CD14-positive monocyte (primary cell): ENCODE measurements at regions not wholly inside any gene's neighbourhood (a gene's known extent, or its start where the extent isn't known, plus 50 kb on each side); places are given as distances from the start of the nearest gene placed in this dataset.

Experiments
- DNase-seq, 3 donors: peaks; one replicate each; pipeline ENCODE4 v3.0.0-alpha.2; 2011 to 2022
- H2AFZ ChIP-seq: 2 replicates; pipeline ENCODE4 v1.6.0; 2012; ENCODE audit warnings: mild to moderate bottlenecking, low read depth, low read length, inconsistent platforms; ENCODE audit not compliant: insufficient read depth, poor library complexity, severe bottlenecking
- H3K27ac ChIP-seq, 2 donors: 1 replicate in 1 of 2; 2 replicates in 1 of 2; pipeline ENCODE4 v1.5.1; 2012 to 2013; ENCODE audit warnings: low read length in 2 of 2, control low read depth in 1 of 2, inconsistent platforms in 1 of 2, low read depth in 1 of 2, mild to moderate bottlenecking in 1 of 2
- H3K27me3 ChIP-seq, 2 donors: one replicate each; pipeline versions ENCODE4 v1.6.0 to v1.6.1; 2011 to 2013; ENCODE audit warnings: low read length in 2 of 2; ENCODE audit not compliant: control insufficient read depth in 2 of 2, insufficient read depth in 2 of 2
- H3K36me3 ChIP-seq, 2 donors: replicated peaks in 1 of 2; 1 replicate in 1 of 2; 2 replicates in 1 of 2; pipeline versions ENCODE4 v1.5.1 to v1.6.1; 2012 to 2013; ENCODE audit warnings: low read length in 2 of 2, control low read depth in 1 of 2, inconsistent platforms in 1 of 2, mild to moderate bottlenecking in 1 of 2; ENCODE audit not compliant: insufficient read depth in 2 of 2, control insufficient read depth in 1 of 2
- H3K4me1 ChIP-seq, 2 donors: 1 replicate in 1 of 2; 2 replicates in 1 of 2; pipeline versions ENCODE4 v1.5.1 to v1.6.1; 2012 to 2013; ENCODE audit warnings: low read length in 2 of 2, control low read depth in 1 of 2, inconsistent platforms in 1 of 2, mild to moderate bottlenecking in 1 of 2, moderate library complexity in 1 of 2; ENCODE audit not compliant: insufficient read depth in 2 of 2, control insufficient read depth in 1 of 2
- H3K4me2 ChIP-seq: replicated peaks from 2 replicates; pipeline ENCODE3; 2012; ENCODE audit warnings: low read length, moderate library complexity, mild to moderate bottlenecking; ENCODE audit not compliant: poor library complexity, severe bottlenecking; ENCODE audit errors: extremely low read depth
- H3K4me3 ChIP-seq, 3 experiments: fragments of 200-600 bp in 1 of 3; sonication (generic) in 1 of 3; replicated peaks in 1 of 3; 1 replicate in 2 of 3; 2 replicates in 1 of 3; pipeline ENCODE4 v1.5.1; 2011 to 2013; ENCODE audit warnings: low read length in 3 of 3, mild to moderate bottlenecking in 3 of 3, control low read depth in 2 of 3, low read depth in 2 of 3, inconsistent platforms in 1 of 3, moderate library complexity in 1 of 3
- H3K79me2 ChIP-seq: 2 replicates; pipeline ENCODE4 v1.6.0; 2012; ENCODE audit warnings: mild to moderate bottlenecking, control low read depth, inconsistent platforms, low read length, moderate library complexity; ENCODE audit not compliant: insufficient read depth
- H3K9ac ChIP-seq: 2 replicates; pipeline ENCODE4 v1.6.0; 2017; ENCODE audit warnings: low read length, mild to moderate bottlenecking; ENCODE audit not compliant: insufficient read depth, poor library complexity, severe bottlenecking
- H3K9me3 ChIP-seq, 2 donors: replicated peaks in 1 of 2; 1 replicate in 1 of 2; 2 replicates in 1 of 2; pipeline versions ENCODE4 v1.5.1 to v1.6.1; 2012 to 2013; ENCODE audit warnings: low read length in 2 of 2, control low read depth in 1 of 2; ENCODE audit not compliant: control insufficient read depth in 1 of 2, insufficient read depth in 1 of 2
- H4K20me1 ChIP-seq: 2 replicates; pipeline ENCODE4 v1.6.0; 2012; ENCODE audit warnings: mild to moderate bottlenecking, low read length, control low read depth, moderate library complexity; ENCODE audit not compliant: insufficient read depth
- H3K27ac Mint-ChIP-seq, 7 donors: one replicate each; pipeline ENCODE4 v1.8.0; 2020; ENCODE audit warnings: mild to moderate bottlenecking in 7 of 7, mixed read lengths in 7 of 7, moderate library complexity in 6 of 7, inconsistent platforms in 2 of 7
- H3K27me3 Mint-ChIP-seq, 3 donors: one replicate each; pipeline ENCODE4 v1.8.0; 2021 to 2022; ENCODE audit warnings: low read depth in 3 of 3, mild to moderate bottlenecking in 3 of 3, mixed read lengths in 3 of 3, moderate library complexity in 3 of 3, inconsistent platforms in 1 of 3
- H3K36me3 Mint-ChIP-seq, 2 donors: one replicate each; pipeline ENCODE4 v1.8.0; 2020; ENCODE audit warnings: mixed read lengths in 2 of 2, inconsistent platforms in 1 of 2, mild to moderate bottlenecking in 1 of 2
- H3K4me1 Mint-ChIP-seq: one replicate; pipeline ENCODE4 v1.8.0; 2020; ENCODE audit warnings: mild to moderate bottlenecking, mixed read lengths
- H3K4me3 Mint-ChIP-seq, 2 donors: one replicate each; pipeline ENCODE4 v1.8.0; 2020; ENCODE audit warnings: mild to moderate bottlenecking in 2 of 2, mixed read lengths in 2 of 2, moderate library complexity in 1 of 2
- H3K9me3 Mint-ChIP-seq, 7 donors: one replicate each; pipeline ENCODE4 v1.8.0; 2020 to 2022; ENCODE audit warnings: mixed read lengths in 7 of 7, mild to moderate bottlenecking in 6 of 7, moderate library complexity in 6 of 7, inconsistent platforms in 2 of 7
- WGBS: methylation state at CpG from one replicate; pipeline ENCODE4 v1.1.5; 2013; ENCODE audit warnings: missing lambda C conversion rate; ENCODE audit not compliant: insufficient coverage; 5-methylcytosine and 5-hydroxymethylcytosine counted together
- intact Hi-C, 2 donors: fragments of 100-400 bp; cut with micrococcal nuclease; formaldehyde crosslinking; loops; one replicate each; pipeline versions ENCODE4 v1.15.0 to v1.15.1; 2023
- TF ChIP-seq, protein P1 (sequence below): fragments of 200-600 bp; IDR thresholded peaks from one replicate; pipeline ENCODE4 v1.8.0; 2022; ENCODE audit warnings: antibody characterized with exemption, mild to moderate bottlenecking

DNA sequence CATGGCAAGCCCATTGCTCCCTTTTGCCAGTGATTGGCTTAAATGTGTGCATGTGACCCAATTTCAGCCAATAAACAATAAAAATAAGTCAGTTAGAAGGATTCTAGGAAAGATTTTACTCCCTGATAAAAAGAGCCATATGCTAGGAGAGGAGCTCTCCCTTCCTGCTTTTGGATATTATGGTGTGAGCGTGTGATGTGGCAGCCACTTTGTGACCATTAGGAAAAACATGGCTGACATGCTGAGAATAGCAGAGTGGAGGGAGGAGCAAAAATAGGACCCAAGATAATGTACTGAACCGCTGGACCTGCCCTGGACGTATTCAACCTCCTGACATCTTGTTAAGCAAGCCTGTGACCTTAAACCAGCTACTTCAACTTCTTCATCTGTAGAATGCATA is 160.6 kb upstream of the MLN start:
- no peak for DNase-seq
- no CpG with 5 or more reads among the region's 3 CpGs for WGBS
- Histone ChIP-seq H3K9ac (no peak overlapping the region), H3K27me3 (peaks cover 0 to 4% of the 10 kb centered on the region in 2 donors), H3K36me3 (no peaks in the 10 kb centered on the region), H3K9me3 (peaks cover 0 to 5% of the 10 kb centered on the region in 2 donors), H3K27ac (no peak overlapping the region), H3K4me1 (no peaks in the 10 kb centered on the region), H3K79me2 (no peaks in the 10 kb centered on the region), H4K20me1 (no peaks in the 10 kb centered on the region), H3K4me3 (no peak overlapping the region), H3K4me2 (no peak overlapping the region), H2AFZ (no peak overlapping the region)
- intact Hi-C loops = no loop called here
- H3K9me3 Mint-ChIP-seq = peaks cover 0 to 18% (median 8%) of the 10 kb centered on the region in 7 donors
- peaks cover 18 to 23% (median 22%) of the 10 kb centered on the region in 3 donors for H3K27me3 Mint-ChIP-seq
- H3K4me3 Mint-ChIP-seq = no peak overlapping the region
- TF ChIP-seq, protein P1, sequence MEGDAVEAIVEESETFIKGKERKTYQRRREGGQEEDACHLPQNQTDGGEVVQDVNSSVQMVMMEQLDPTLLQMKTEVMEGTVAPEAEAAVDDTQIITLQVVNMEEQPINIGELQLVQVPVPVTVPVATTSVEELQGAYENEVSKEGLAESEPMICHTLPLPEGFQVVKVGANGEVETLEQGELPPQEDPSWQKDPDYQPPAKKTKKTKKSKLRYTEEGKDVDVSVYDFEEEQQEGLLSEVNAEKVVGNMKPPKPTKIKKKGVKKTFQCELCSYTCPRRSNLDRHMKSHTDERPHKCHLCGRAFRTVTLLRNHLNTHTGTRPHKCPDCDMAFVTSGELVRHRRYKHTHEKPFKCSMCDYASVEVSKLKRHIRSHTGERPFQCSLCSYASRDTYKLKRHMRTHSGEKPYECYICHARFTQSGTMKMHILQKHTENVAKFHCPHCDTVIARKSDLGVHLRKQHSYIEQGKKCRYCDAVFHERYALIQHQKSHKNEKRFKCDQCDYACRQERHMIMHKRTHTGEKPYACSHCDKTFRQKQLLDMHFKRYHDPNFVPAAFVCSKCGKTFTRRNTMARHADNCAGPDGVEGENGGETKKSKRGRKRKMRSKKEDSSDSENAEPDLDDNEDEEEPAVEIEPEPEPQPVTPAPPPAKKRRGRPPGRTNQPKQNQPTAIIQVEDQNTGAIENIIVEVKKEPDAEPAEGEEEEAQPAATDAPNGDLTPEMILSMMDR = no peak
- H3K27ac Mint-ChIP-seq = no peak overlapping the region
- H3K36me3 Mint-ChIP-seq = no peaks in the 10 kb centered on the region
- H3K4me1 Mint-ChIP-seq = no peaks in the 10 kb centered on the region

DNA sequence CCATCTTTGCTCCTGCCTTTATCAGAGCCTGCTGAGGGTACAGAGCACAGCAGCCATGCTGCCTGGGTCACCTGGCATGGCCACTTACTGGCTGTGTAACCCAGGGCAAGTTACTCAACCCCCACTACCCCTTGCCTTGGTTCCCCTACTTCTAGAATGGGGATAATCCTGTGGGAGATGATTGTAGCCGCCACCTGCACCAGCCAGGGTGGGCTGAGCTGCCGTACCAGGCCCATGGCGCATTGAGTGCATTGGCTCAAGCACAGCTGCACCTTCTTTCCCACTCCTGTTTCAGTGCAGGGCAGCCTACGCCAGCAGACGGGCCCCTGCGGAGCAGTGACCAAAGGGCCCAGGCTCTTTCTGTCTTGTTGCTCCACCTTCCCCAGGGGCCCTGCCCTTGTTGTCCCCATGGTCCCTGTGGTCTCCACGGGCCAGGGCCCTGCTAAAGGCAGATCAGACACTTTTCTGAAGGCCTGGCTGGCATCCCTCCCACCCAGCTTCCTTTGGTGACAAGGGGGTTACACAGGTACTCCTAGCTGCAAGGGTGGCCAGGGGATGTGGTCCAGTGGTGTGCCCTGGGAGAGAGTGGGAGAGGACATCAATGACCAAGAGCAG is 159.4 kb upstream of the MLN start:
- H3K79me2 ChIP-seq = no peaks in the 10 kb centered on the region

More for the DNA sequence above, 159.4 kb upstream of the MLN start:
- intact Hi-C loops = no loop called here
- H3K4me1 Mint-ChIP-seq = no peaks in the 10 kb centered on the region
- H3K36me3 Mint-ChIP-seq = no peaks in the 10 kb centered on the region
- Histone ChIP-seq H3K9ac (no peak overlapping the region), H3K27ac (no peak overlapping the region), H3K9me3 (peaks cover 0 to 5% of the 10 kb centered on the region in 2 donors), H2AFZ (no peak overlapping the region), H3K4me3 (no peak overlapping the region), H3K4me2 (no peak overlapping the region), H3K36me3 (no peaks in the 10 kb centered on the region), H3K4me1 (no peaks in the 10 kb centered on the region), H4K20me1 (no peaks in the 10 kb centered on the region), H3K27me3 (peaks cover 0 to 4% of the 10 kb centered on the region in 2 donors)
- DNase-seq = no peak
- H3K4me3 Mint-ChIP-seq = no peak overlapping the region
- peaks cover 0 to 18% (median 8%) of the 10 kb centered on the region in 7 donors for H3K9me3 Mint-ChIP-seq
- H3K27me3 Mint-ChIP-seq = peaks cover 16 to 18% (median 16%) of the 10 kb centered on the region in 3 donors
- WGBS = 98% methylated on average over 6 of the region's 7 CpGs
- H3K27ac Mint-ChIP-seq = no peak overlapping the region
- TF ChIP-seq, protein P1 = no peak
